Activated naive CD4-positive, alpha-beta T cell treated with anti-CD3 and anti-CD28 coated beads, Interleukin-2, amount 10 ng/mL, durations not matched to agents 7 days and 5 days (primary cell): ENCODE measurements at regions not wholly inside any gene's neighbourhood (a gene's known extent, or its start where the extent isn't known, plus 50 kb on each side); places are given as distances from the start of the nearest gene placed in this dataset.

Experiments
- CTCF ChIA-PET: fragments of 350-600 bp; sonication (Branson Sonifier 250); formaldehyde crosslinking; loops from one replicate; lab custom pipeline; 2021; ENCODE audit warnings: antibody characterized with exemption; lab: Charles Lee
- DNase-seq: peaks from one replicate; pipeline ENCODE4 v3.0.0-alpha.2; 2020
- H3K27ac Mint-ChIP-seq: one replicate; pipeline ENCODE4 v1.8.0; 2021; ENCODE audit warnings: mild to moderate bottlenecking, moderate library complexity, mixed read lengths
- H3K27me3 Mint-ChIP-seq: one replicate; pipeline ENCODE4 v1.8.0; 2021; ENCODE audit warnings: mild to moderate bottlenecking, mixed read lengths
- H3K36me3 Mint-ChIP-seq: one replicate; pipeline ENCODE4 v1.8.0; 2021; ENCODE audit warnings: mixed read lengths
- H3K4me1 Mint-ChIP-seq: one replicate; pipeline ENCODE4 v1.8.0; 2021; ENCODE audit warnings: mixed read lengths
- H3K4me3 Mint-ChIP-seq: one replicate; pipeline ENCODE4 v1.8.0; 2021; ENCODE audit warnings: mild to moderate bottlenecking, moderate library complexity, mixed read lengths
- H3K9me3 Mint-ChIP-seq: one replicate; pipeline ENCODE4 v1.8.0; 2021; ENCODE audit warnings: mixed read lengths

DNA sequence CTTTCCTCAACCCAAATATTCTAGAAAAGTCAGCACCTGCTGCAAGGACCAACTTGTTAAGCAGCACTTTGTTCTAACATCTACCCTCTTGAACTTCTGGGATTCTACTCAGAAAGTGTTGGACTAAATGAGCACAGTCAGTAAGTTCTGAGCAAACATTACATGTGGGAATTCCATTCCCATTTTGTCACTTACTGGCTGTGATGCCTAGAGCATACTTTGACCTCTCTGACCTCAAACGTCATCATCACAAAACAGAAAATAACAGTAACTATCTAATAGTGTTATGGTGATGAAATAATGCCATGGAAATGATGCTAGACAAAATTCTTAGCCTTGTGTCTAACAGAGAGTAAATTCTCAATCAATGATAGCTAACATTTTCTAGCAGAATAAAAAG, 829.4 kb downstream of the EPHA7 start:
- no peak overlapping the region for H3K4me3 Mint-ChIP-seq
- no peaks in the 10 kb centered on the region for H3K4me1 Mint-ChIP-seq
- CTCF ChIA-PET = no interaction called here
- H3K27ac Mint-ChIP-seq = no peak overlapping the region
- H3K9me3 Mint-ChIP-seq = no peaks in the 10 kb centered on the region
- no peak for DNase-seq
- H3K27me3 Mint-ChIP-seq = no peaks in the 10 kb centered on the region
- no peaks in the 10 kb centered on the region for H3K36me3 Mint-ChIP-seq

DNA sequence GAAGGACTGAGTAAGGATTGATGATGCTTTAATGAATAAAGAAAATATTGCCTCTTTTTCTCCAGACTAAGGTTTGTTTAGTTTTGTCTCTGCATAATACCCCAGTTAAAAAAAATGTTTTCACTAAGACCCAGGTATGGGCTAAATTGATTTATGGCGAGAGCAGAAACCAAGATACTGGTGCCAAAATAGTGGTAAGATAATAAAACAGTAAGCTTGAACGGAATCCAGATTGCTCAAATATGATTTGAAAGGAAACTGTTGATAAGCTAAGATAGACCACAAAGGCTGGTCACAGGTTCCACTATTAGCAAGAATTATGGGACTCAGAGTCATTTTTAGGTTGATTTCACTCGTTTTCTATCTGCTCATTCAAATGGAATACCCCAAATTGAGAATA, 831.2 kb downstream of the EPHA7 start:
- Mint-ChIP-seq H3K36me3 (no peaks in the 10 kb centered on the region), H3K27ac (no peak overlapping the region), H3K4me1 (no peaks in the 10 kb centered on the region), H3K27me3 (no peaks in the 10 kb centered on the region), H3K4me3 (no peak overlapping the region), H3K9me3 (no peaks in the 10 kb centered on the region)
- no peak for DNase-seq
- CTCF ChIA-PET = no interaction called here

DNA sequence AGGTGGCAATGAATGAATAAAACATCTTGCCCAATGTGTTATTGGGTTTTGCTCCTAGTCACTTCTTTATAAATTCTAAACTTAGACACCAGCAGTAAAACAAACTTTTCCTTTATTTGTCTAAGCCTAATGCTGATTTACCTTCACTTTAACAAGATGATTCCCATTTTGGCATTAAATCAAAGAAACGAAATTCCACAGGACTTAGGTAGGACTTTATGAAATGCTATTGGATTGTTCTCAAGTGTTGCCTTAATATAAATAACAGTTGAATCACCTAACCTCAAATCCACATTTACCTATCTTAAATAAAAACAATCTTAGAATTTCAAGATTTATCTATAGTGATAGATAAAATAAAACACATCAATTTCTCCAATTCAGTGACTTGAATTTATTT, 831.8 kb downstream of the EPHA7 start:
- no peak overlapping the region for H3K4me3 Mint-ChIP-seq
- H3K4me1 Mint-ChIP-seq = no peaks in the 10 kb centered on the region
- no peaks in the 10 kb centered on the region for H3K9me3 Mint-ChIP-seq
- CTCF ChIA-PET = no interaction called here
- no peaks in the 10 kb centered on the region for H3K36me3 Mint-ChIP-seq
- DNase-seq = no peak
- no peaks in the 10 kb centered on the region for H3K27me3 Mint-ChIP-seq
- H3K27ac Mint-ChIP-seq = no peak overlapping the region

DNA sequence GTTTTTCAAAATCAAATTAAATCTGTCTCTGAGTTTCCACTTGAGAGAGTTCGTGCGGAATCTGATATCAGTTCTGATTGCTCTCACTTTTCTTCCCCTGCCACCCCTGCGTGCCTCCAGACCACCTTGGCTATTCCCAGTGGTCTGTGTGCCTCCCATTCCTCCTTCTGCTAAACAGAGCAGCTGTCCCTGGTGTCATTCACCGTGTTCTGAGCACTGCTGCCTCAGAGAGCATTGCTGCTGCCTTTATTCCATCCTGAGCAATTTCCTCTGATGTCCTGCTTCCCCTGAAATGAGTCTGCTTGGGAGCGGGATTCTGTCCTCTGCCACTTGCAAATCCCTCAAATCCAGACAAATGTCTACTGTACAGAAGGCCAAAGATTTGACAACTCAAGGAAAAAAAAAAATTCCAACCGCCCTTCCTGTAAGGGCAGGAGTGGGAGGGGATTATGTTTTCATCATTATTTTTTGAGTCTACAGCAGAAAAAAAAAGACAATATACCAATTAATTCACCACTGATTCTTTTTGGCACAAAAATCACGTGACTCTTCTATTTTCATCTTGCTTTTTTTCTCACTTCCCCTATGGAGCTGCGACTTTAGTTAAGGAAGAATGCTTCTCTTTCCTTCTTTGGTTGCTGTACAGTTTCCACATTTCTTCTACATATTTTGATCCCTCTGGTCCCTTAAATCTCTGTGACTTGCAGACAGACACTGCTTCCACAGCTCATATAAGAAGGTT, 833.0 kb downstream of the EPHA7 start:
- CTCF ChIA-PET = no interaction called here
- Mint-ChIP-seq H3K4me1 (no peaks in the 10 kb centered on the region), H3K36me3 (no peaks in the 10 kb centered on the region), H3K27me3 (no peaks in the 10 kb centered on the region), H3K9me3 (peaks cover 2% of the 10 kb centered on the region), H3K4me3 (no peak overlapping the region), H3K27ac (no peak overlapping the region)
- DNase-seq = no peak

DNA sequence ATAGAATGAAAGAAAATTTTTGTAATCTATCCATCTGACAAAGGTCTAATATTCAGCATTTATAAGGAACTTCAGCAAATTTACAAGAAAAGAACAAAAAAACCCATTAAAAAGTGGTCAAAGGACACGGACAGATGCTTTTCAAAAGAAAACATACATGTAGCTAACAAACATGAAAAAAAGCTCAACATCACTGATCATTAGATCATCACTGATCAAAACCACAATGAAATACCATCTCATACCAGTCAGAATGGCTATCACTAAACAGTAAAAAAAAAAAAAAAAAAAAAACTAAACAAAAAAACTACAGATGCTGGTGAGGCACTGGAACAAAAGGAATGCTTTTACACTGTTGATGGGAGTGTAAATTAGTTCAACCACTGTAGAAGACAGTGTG, 837.1 kb downstream of the EPHA7 start:
- Mint-ChIP-seq H3K27ac (no peak overlapping the region), H3K36me3 (no peaks in the 10 kb centered on the region), H3K4me3 (no peak overlapping the region), H3K4me1 (no peaks in the 10 kb centered on the region), H3K9me3 (peaks cover 11% of the 10 kb centered on the region), H3K27me3 (no peaks in the 10 kb centered on the region)
- CTCF ChIA-PET = no interaction called here
- no peak for DNase-seq

DNA sequence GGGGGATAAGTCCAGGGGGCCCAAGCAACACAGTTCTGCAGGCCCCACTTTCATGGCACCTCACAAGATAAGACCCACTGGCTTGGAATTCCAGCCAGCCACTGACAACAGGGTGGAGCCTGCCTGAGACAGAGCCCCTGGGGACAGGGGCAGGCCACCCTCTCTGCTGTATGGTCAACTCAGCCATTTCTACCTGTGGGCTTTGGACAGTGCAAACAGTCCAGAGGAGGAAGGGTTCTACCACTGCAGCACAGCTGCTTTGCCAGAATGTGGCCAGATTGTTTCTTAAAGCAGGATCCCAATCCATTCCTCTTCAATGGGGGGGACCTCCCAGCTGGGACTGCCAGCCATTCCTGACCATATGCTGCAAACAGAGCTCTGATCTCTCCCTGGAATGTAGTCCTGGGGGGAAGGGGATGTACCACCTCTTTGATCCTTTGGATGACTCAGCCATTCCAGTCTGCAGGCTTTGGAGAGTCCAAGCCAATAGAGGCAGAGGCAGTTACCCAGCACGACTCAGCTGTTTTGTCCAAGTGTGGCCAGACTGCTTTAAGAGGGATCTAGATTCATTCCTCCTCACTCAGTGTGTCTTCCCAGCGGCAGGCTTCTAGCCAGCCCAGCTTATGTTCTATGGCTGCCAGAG, 842.2 kb downstream of the EPHA7 start:
- H3K4me3 Mint-ChIP-seq = no peak overlapping the region

DNA sequence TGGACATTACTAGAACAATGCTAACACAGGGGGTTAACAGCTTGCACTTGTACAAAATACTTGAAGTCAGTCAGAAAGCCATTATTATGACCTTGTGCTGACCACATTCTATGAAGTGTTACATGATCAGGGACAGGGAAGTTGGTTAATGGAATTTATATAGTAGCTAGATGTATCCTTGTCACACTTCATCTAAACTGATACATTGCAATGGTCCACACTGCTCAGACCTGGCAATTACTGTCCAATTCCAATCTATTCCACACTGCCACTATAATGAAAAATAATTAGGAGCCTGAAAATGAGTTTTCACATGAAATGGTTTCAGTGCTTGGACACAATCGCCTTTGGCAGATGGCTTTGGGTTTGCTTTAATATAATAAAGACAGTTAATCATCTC, 850.8 kb downstream of the EPHA7 start:
- no peak overlapping the region for H3K27ac Mint-ChIP-seq
- H3K4me1 Mint-ChIP-seq = no peaks in the 10 kb centered on the region
- CTCF ChIA-PET = no interaction called here
- no peaks in the 10 kb centered on the region for H3K27me3 Mint-ChIP-seq
- DNase-seq = no peak
- no peaks in the 10 kb centered on the region for H3K36me3 Mint-ChIP-seq
- H3K9me3 Mint-ChIP-seq = peaks cover 2% of the 10 kb centered on the region
- no peak overlapping the region for H3K4me3 Mint-ChIP-seq

More for the DNA sequence above, 842.2 kb downstream of the EPHA7 start:
- no peaks in the 10 kb centered on the region for H3K27me3 Mint-ChIP-seq
- H3K4me1 Mint-ChIP-seq = no peaks in the 10 kb centered on the region
- CTCF ChIA-PET = no interaction called here
- H3K9me3 Mint-ChIP-seq = peaks cover 13% of the 10 kb centered on the region
- no peaks in the 10 kb centered on the region for H3K36me3 Mint-ChIP-seq
- DNase-seq = no peak
- no peak overlapping the region for H3K27ac Mint-ChIP-seq

DNA sequence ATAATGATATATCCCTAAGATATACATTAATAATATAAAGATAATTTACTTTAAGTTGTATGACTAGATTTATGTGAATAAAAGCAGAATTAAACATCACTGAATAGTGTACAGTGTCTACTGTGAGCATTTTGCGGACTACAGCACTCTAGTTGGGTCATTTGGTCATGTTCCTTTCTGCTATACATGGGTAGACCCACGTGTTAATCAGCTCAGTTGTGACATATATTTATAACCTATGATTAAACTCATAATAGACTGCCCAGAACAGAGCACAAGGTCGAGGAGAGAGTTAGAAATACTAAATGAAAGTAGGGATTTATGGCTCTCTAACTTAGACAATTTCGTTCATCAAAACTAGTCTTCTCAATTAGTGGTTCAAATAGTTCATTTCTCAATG, 852.7 kb downstream of the EPHA7 start:
- no peak overlapping the region for H3K27ac Mint-ChIP-seq
- no peaks in the 10 kb centered on the region for H3K4me1 Mint-ChIP-seq
- no peaks in the 10 kb centered on the region for H3K27me3 Mint-ChIP-seq
- H3K9me3 Mint-ChIP-seq = peaks cover 7% of the 10 kb centered on the region
- CTCF ChIA-PET = no interaction called here
- no peak for DNase-seq
- H3K4me3 Mint-ChIP-seq = no peak overlapping the region
- H3K36me3 Mint-ChIP-seq = no peaks in the 10 kb centered on the region

DNA sequence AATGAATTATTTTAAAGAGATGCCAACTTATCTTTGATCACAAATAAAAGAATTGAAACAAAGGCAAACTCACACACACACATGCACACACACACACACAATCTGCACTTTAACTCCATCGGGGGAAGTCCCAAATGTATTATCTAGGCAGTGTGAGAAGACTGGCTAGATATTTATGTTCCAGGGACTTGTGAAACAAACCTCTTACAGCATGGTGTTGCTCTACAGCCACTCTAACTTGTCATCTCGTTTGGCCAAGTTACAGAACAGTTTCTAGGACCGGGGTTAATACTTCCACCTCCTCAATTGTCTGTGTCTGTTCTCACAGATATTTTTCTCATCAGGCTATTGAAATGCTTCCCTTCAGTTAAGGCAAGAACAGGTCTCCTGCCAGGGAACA, 855.0 kb downstream of the EPHA7 start:
- Mint-ChIP-seq H3K9me3 (peaks cover 7% of the 10 kb centered on the region), H3K27ac (no peak overlapping the region), H3K4me1 (no peaks in the 10 kb centered on the region), H3K27me3 (no peaks in the 10 kb centered on the region), H3K4me3 (no peak overlapping the region), H3K36me3 (no peaks in the 10 kb centered on the region)
- CTCF ChIA-PET = no interaction called here
- no peak for DNase-seq

DNA sequence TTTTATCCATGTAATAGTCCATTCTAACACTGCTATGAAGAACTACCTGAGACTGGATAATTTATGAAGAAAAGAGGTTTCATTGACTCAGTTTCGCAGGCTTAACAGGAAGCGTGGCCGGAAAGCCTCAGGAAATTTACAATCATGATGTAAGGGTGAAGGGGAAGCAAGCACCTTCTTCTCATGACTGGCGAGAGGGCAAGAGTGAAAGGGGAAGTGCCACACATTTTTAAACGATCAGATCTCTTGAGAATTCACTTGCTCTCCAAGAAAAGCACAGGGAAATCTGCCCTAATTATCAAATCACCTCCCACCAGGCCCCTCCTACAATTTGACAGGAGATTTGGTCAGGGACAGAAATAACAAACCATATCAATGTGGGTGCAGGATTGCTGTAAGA, 859.7 kb downstream of the EPHA7 start:
- Mint-ChIP-seq H3K4me1 (no peaks in the 10 kb centered on the region), H3K27me3 (no peaks in the 10 kb centered on the region), H3K36me3 (no peaks in the 10 kb centered on the region), H3K27ac (no peak overlapping the region), H3K4me3 (no peak overlapping the region), H3K9me3 (peaks cover 7% of the 10 kb centered on the region)
- CTCF ChIA-PET = no interaction called here
- DNase-seq = no peak

DNA sequence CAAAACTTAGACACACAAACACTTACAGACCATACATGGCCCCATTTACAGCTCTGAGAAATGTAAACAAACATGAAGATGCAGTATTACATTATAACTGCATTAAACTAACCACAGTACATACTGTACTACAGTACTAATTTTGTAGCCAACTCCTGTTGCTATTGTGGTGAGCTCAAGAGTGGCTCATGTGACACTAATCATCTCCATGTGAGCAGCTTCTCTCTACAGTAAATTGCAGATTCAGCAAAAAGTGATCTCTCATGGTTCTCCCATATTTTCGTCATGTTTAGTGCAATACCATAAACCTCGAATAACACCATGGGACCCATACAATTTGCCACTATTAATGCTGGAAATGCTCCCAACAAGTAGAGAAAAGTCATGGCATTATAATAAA, 860.4 kb downstream of the EPHA7 start:
- CTCF ChIA-PET = no interaction called here
- no peak for DNase-seq
- H3K9me3 Mint-ChIP-seq = peaks cover 7% of the 10 kb centered on the region
- no peak overlapping the region for H3K27ac Mint-ChIP-seq
- H3K4me3 Mint-ChIP-seq = no peak overlapping the region
- H3K36me3 Mint-ChIP-seq = no peaks in the 10 kb centered on the region
- H3K4me1 Mint-ChIP-seq = no peaks in the 10 kb centered on the region
- H3K27me3 Mint-ChIP-seq = no peaks in the 10 kb centered on the region

DNA sequence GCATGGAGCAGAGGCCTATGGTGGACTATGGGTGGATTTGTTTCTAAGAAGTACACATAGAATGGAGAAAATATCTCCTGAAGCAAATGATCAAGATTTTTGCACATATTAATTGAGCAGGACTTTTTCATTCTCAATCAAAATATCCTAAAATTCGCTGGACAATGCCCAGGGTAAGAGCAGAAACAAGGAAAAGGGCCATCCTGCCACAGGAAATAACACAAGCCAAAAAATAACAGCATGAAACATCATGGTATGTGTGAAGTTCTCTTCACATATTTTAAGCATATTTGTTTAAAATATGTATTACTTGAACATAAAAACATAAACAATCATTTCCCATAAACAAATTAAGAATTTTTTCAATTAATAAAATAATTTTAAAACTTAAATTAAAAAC, 868.9 kb downstream of the EPHA7 start:
- CTCF ChIA-PET = no interaction called here
- no peaks in the 10 kb centered on the region for H3K27me3 Mint-ChIP-seq
- no peak overlapping the region for H3K4me3 Mint-ChIP-seq
- H3K9me3 Mint-ChIP-seq = peaks cover 8% of the 10 kb centered on the region
- no peaks in the 10 kb centered on the region for H3K4me1 Mint-ChIP-seq
- no peak for DNase-seq
- H3K27ac Mint-ChIP-seq = no peak overlapping the region
- no peaks in the 10 kb centered on the region for H3K36me3 Mint-ChIP-seq

DNA sequence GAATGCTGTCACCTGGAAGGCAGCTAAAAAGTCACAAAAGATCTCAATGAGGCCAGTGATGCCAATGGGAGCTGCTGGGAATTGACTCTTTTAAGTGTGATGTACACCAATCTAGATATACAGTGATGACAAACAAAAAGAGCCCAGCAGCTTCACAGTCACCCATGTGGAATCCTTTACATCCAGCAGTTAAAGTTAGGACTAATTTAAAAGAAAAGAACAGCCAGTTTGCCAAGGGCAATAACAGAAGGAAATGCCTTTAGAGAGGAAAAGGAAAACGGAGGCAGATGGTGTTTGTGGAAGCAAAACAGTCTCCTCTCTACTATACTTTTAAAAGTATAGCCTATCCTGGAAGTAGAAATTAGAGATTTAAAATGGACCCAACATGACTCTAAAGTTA, 873.5 kb downstream of the EPHA7 start:
- CTCF ChIA-PET = no interaction called here
- H3K9me3 Mint-ChIP-seq = peaks cover 10% of the 10 kb centered on the region
- no peak for DNase-seq
- H3K27ac Mint-ChIP-seq = no peak overlapping the region
- H3K4me1 Mint-ChIP-seq = no peaks in the 10 kb centered on the region
- H3K27me3 Mint-ChIP-seq = no peaks in the 10 kb centered on the region
- H3K4me3 Mint-ChIP-seq = no peak overlapping the region
- no peaks in the 10 kb centered on the region for H3K36me3 Mint-ChIP-seq

DNA sequence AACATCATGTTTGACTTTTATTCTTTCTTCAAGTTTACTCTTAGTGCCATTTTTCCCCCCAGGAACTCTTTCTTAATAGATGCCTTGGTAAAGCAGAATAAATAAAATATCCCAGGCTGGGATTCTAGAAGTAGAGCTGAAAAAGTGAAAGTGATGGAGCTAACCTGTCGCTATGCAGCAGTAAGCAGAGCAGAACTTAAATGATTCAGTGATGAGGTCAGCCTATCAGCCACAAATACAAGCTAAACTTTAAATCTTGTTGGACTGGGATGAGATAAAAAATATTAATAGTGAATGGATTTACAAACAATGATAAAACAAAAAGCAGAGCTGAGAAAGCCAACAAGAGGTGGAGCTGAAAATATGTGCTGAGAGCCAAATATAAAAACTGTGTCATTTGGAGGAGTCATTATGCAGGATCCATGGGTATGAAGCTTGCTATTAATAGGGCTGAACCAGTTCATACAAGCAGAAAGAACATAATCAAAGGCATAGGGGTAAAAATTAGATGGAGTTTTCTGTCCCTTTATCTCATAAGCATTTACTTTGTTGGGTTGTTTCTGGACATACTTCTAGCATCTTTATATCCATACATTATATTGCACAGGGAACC, 877.8 kb downstream of the EPHA7 start:
- no peak for DNase-seq
- Mint-ChIP-seq H3K27ac (no peak overlapping the region), H3K9me3 (peaks cover 5% of the 10 kb centered on the region), H3K4me3 (no peak overlapping the region), H3K27me3 (no peaks in the 10 kb centered on the region), H3K4me1 (no peaks in the 10 kb centered on the region), H3K36me3 (no peaks in the 10 kb centered on the region)
- CTCF ChIA-PET = no interaction called here

DNA sequence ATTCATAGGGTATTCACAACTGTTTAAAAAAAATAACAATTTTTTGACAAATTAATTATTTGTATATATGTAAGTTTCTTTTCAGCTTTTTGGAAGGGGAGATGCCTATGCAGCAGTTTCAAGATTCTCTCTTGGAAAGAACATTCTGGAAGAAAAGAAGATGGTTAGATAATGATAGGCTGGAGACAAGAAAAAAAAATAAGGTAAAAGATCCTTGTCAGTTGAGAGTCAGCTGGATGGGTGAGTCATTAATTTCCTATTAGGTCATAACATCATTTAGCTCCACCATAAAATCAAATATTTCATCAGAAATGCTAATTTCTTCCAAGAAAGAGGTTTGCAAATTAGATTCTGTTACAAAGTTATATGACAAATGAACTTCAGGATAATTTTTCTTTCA, 880.4 kb downstream of the EPHA7 start:
- H3K4me1 Mint-ChIP-seq = no peaks in the 10 kb centered on the region
- H3K27ac Mint-ChIP-seq = no peak overlapping the region
- DNase-seq = no peak
- CTCF ChIA-PET = no interaction called here
- no peak overlapping the region for H3K4me3 Mint-ChIP-seq
- no peaks in the 10 kb centered on the region for H3K27me3 Mint-ChIP-seq
- no peaks in the 10 kb centered on the region for H3K36me3 Mint-ChIP-seq
- peaks cover 5% of the 10 kb centered on the region for H3K9me3 Mint-ChIP-seq
